GM23338 (cell line): ENCODE measurements at regions not wholly inside any gene's neighbourhood (a gene's known extent, or its start where the extent isn't known, plus 50 kb on each side); places are given as distances from the start of the nearest gene placed in this dataset.

Experiments used
- CREB1 ChIP-seq: fragments of 250-450 bp; sonication (Bioruptor Pico); IDR thresholded peaks from 2 replicates; pipeline ENCODE4 v1.5.0; 2020; ENCODE audit warnings: low read depth, mild to moderate bottlenecking, moderate library complexity
- CTCF ChIP-seq, 2 experiments: fragments of 200-600 bp in 1 of 2; sonication (generic) in 1 of 2; conservative IDR thresholded peaks; 2 replicates each; pipeline versions ENCODE4 v1.5.1 to v1.6.1; 2016 to 2017; ENCODE audit warnings: antibody characterized with exemption in 2 of 2, low read depth in 2 of 2, mild to moderate bottlenecking in 2 of 2, moderate library complexity in 1 of 2
- EZH2 ChIP-seq: fragments of 200-600 bp; sonication (generic); IDR thresholded peaks from one replicate; pipeline ENCODE4 v1.8.0; 2017; ENCODE audit warnings: antibody characterized with exemption, mild to moderate bottlenecking, low read depth; ENCODE audit not compliant: unreplicated experiment
- ZNF331 ChIP-seq: fragments of 250-450 bp; sonication (Bioruptor Pico); IDR thresholded peaks from 2 replicates; pipeline ENCODE4 v1.5.0; 2020; ENCODE audit warnings: low read depth, mild to moderate bottlenecking, moderate library complexity

- no peak for TF ChIP-seq EZH2
- TF ChIP-seq CTCF (conservative IDR thresholded peaks at IDR 0.05; ENCODE audit: low read depth in 2 of 2), result no peak
- no peak for TF ChIP-seq CREB1 (CRISPR knock-in tag)
- TF ChIP-seq ZNF331, result no peak
Observed at GRCh38 chr5:20958641-20959040, 970.6 kb upstream of the CDH18 start.
